EH (cell line): ENCODE measurements at regions not wholly inside any gene's neighbourhood (a gene's known extent, or its start where the extent isn't known, plus 50 kb on each side); places are given as distances from the start of the nearest gene placed in this dataset.
"Not testable (repeated sequence)": the region's sequence is repeated elsewhere in the genome, so short reads cannot be mapped to it uniquely, and the experiment has no call there.

Experiments used
- DNase-seq: peaks from one replicate; pipeline ENCODE4 v3.0.0-alpha.2; 2015; ENCODE audit warnings: low read depth

- DNase-seq: no peak
These were observed 134.7 kb upstream of the FOXP2 start for GRCh38 chr7:114279901-114280300.

- DNase-seq: no peak
These were observed 141.4 kb upstream of the FOXP2 start for GRCh38 chr7:114273218-114273617.

GRCh38 chr7:114269714-114270113 is 144.9 kb upstream of the FOXP2 start:
- DNase-seq: no peak

- DNase-seq: not testable (repeated sequence)
These were observed 147.1 kb upstream of the FOXP2 start for GRCh38 chr7:114267550-114267949.

- no peak for DNase-seq
These were observed 150.6 kb upstream of the FOXP2 start for GRCh38 chr7:114264023-114264422.

- DNase-seq: no peak
These were observed 151.4 kb upstream of the FOXP2 start for GRCh38 chr7:114263219-114263618.

GRCh38 chr7:114255404-114255841 is 159.2 kb upstream of the FOXP2 start:
- DNase-seq: no peak

- DNase-seq: no peak
These were observed 171.0 kb upstream of the FOXP2 start for GRCh38 chr7:114243646-114244045.

- no peak for DNase-seq
These were observed 171.6 kb upstream of the FOXP2 start for GRCh38 chr7:114242992-114243507.

- DNase-seq: no peak
These were observed 185.4 kb upstream of the FOXP2 start for GRCh38 chr7:114229246-114229645.

- no peak for DNase-seq
These were observed 188.8 kb upstream of the FOXP2 start for GRCh38 chr7:114225784-114226183.

- DNase-seq: no peak
These were observed 196.3 kb upstream of the FOXP2 start for GRCh38 chr7:114218283-114218682.

- no peak for DNase-seq
These were observed 197.4 kb upstream of the FOXP2 start for GRCh38 chr7:114217026-114217806.

GRCh38 chr7:114214466-114214865 is 200.1 kb upstream of the FOXP2 start:
- DNase-seq: no peak

GRCh38 chr7:114212721-114213429 is 201.7 kb upstream of the FOXP2 start:
- DNase-seq: no peak

GRCh38 chr7:114209968-114210367 is 204.6 kb upstream of the FOXP2 start:
- DNase-seq: no peak

- DNase-seq: no peak
These were observed 207.9 kb upstream of the FOXP2 start for GRCh38 chr7:114206688-114207087.

- DNase-seq: no peak
These were observed 218.1 kb upstream of the FOXP2 start for GRCh38 chr7:114196517-114196916.

- no peak for DNase-seq
These were observed 224.2 kb upstream of the FOXP2 start for GRCh38 chr7:114190387-114190786.

GRCh38 chr7:114183311-114184088 is 231.1 kb upstream of the FOXP2 start:
- DNase-seq: no peak

GRCh38 chr7:114182837-114183236 is 231.8 kb upstream of the FOXP2 start:
- DNase-seq: no peak

GRCh38 chr7:114181280-114181679 is 233.3 kb upstream of the FOXP2 start:
- no peak for DNase-seq
